Sigmoid colon (tissue), 6 donors: ENCODE measurements at regions not wholly inside any gene's neighbourhood (a gene's known extent, or its start where the extent isn't known, plus 50 kb on each side); places are given as distances from the start of the nearest gene placed in this dataset.

Experiments
- DNase-seq: peaks from one replicate; pipeline ENCODE4 v3.0.0-alpha.2; 2019
- H3K27ac ChIP-seq, 4 donors: fragments of 200-600 bp; sonication (generic); one replicate each; pipeline ENCODE4 v1.5.1; 2016 to 2019; ENCODE audit warnings: mild to moderate bottlenecking in 1 of 4
- H3K27me3 ChIP-seq, 3 donors: fragments of 200-600 bp; sonication (generic); one replicate each; pipeline ENCODE4 v1.5.1; 2019; ENCODE audit warnings: mild to moderate bottlenecking in 1 of 3
- H3K36me3 ChIP-seq, 4 donors: fragments of 200-600 bp; sonication (generic); one replicate each; pipeline ENCODE4 v1.5.1; 2016 to 2019
- H3K4me1 ChIP-seq, 4 donors: fragments of 200-600 bp; sonication (generic); one replicate each; pipeline ENCODE4 v1.5.1; 2017 to 2019
- H3K4me3 ChIP-seq, 4 donors: fragments of 200-600 bp; sonication (generic); one replicate each; pipeline ENCODE4 v1.5.1; 2017 to 2019; ENCODE audit warnings: mild to moderate bottlenecking in 2 of 4, moderate library complexity in 1 of 4
- H3K9me3 ChIP-seq, 4 donors: fragments of 200-600 bp in 3 of 4; sonication (generic) in 3 of 4; one replicate each; pipeline versions ENCODE4 v1.5.1 to v1.6.1; 2013 to 2019
- EP300 ChIP-seq, 4 donors: sonication (generic); formaldehyde crosslinking; IDR thresholded peaks; one replicate each; pipeline ENCODE4 v1.6.1; 2017; ENCODE audit warnings: antibody characterized with exemption in 4 of 4
- POLR2A ChIP-seq, 2 donors: fragments of 450-650 bp; IDR thresholded peaks; one replicate each; pipeline ENCODE4 v1.6.1; 2016; ENCODE audit warnings: antibody characterized with exemption in 2 of 2, mild to moderate bottlenecking in 2 of 2, moderate library complexity in 2 of 2
- POLR2AphosphoS5 ChIP-seq, 4 donors: sonication (generic); formaldehyde crosslinking; IDR thresholded peaks; one replicate each; pipeline ENCODE4 v1.6.1; 2017; ENCODE audit warnings: antibody characterized with exemption in 4 of 4
- WGBS, 2 donors: extraction: QIAGEN DNeasy Blood & Tissue Kit; methylation state at CpG; one replicate each; pipeline ENCODE4 v1.1.7; 2013; 5-methylcytosine and 5-hydroxymethylcytosine counted together
- intact Hi-C: fragments of 100-400 bp; cut with DNase I; formaldehyde crosslinking; loops from one replicate; pipeline ENCODE4 v1.15.1; 2023
- TF ChIP-seq, protein P1 (sequence below), 4 experiments: fragments of 450-650 bp in 3 of 4; fragments of 200-600 bp in 1 of 4; IDR thresholded peaks; one replicate each; pipeline ENCODE4 v1.5.1; 2016 to 2019; ENCODE audit warnings: antibody characterized with exemption in 4 of 4, mild to moderate bottlenecking in 3 of 4, moderate library complexity in 2 of 4
- donor health status: healthy with polysubstance abuse.
- donor health status: healthy.

GRCh38 chr9:20001058-20001457 lies 212.2 kb upstream of the SLC24A2 start:
- Histone ChIP-seq H3K27me3 (no peaks in the 10 kb centered on the region), H3K4me1 (no peaks in the 10 kb centered on the region), H3K9me3 (no peaks in the 10 kb centered on the region), H3K4me3 (no peak overlapping the region), H3K36me3 (no peaks in the 10 kb centered on the region), H3K27ac (no peak overlapping the region)
- no peak for TF ChIP-seq POLR2AphosphoS5 (IDR thresholded peaks at IDR 0.05)
- TF ChIP-seq, protein P1, sequence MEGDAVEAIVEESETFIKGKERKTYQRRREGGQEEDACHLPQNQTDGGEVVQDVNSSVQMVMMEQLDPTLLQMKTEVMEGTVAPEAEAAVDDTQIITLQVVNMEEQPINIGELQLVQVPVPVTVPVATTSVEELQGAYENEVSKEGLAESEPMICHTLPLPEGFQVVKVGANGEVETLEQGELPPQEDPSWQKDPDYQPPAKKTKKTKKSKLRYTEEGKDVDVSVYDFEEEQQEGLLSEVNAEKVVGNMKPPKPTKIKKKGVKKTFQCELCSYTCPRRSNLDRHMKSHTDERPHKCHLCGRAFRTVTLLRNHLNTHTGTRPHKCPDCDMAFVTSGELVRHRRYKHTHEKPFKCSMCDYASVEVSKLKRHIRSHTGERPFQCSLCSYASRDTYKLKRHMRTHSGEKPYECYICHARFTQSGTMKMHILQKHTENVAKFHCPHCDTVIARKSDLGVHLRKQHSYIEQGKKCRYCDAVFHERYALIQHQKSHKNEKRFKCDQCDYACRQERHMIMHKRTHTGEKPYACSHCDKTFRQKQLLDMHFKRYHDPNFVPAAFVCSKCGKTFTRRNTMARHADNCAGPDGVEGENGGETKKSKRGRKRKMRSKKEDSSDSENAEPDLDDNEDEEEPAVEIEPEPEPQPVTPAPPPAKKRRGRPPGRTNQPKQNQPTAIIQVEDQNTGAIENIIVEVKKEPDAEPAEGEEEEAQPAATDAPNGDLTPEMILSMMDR (IDR thresholded peaks at IDR 0.05), result no peak
- TF ChIP-seq EP300 (IDR thresholded peaks at IDR 0.05), result no peak
- TF ChIP-seq POLR2A (IDR thresholded peaks at IDR 0.05), result no peak
- 74 to 77% methylated on average over 5 of the region's 5 CpGs for WGBS, 2 donors
- no peak for DNase-seq
- intact Hi-C loops, result no loop called here

- Histone ChIP-seq H3K27me3 (no peaks in the 10 kb centered on the region), H3K4me3 (no peak overlapping the region), H3K27ac (no peak overlapping the region), H3K36me3 (no peaks in the 10 kb centered on the region), H3K9me3 (no peaks in the 10 kb centered on the region), H3K4me1 (no peaks in the 10 kb centered on the region)
- intact Hi-C loops, result no loop called here
- DNase-seq, result no peak
- TF ChIP-seq POLR2A (IDR thresholded peaks at IDR 0.05) (no peak), POLR2AphosphoS5 (IDR thresholded peaks at IDR 0.05) (no peak)
- TF ChIP-seq, protein P1 (IDR thresholded peaks at IDR 0.05), result no peak
- 71 to 77% methylated on average over 2 of the region's 2 CpGs for WGBS, 2 donors
Measured at GRCh38 chr9:19999491-20000057, 210.7 kb upstream of the SLC24A2 start.

GRCh38 chr9:19998823-19999455 lies 210.1 kb upstream of the SLC24A2 start:
- Histone ChIP-seq H3K36me3 (no peaks in the 10 kb centered on the region), H3K4me1 (no peaks in the 10 kb centered on the region), H3K4me3 (no peak overlapping the region), H3K27me3 (no peaks in the 10 kb centered on the region), H3K27ac (no peak overlapping the region), H3K9me3 (no peaks in the 10 kb centered on the region)
- TF ChIP-seq POLR2AphosphoS5 (IDR thresholded peaks at IDR 0.05), result no peak
- TF ChIP-seq, protein P1 (IDR thresholded peaks at IDR 0.05), result no peak
- no peak for TF ChIP-seq EP300 (IDR thresholded peaks at IDR 0.05)
- TF ChIP-seq POLR2A (IDR thresholded peaks at IDR 0.05), result no peak
- 38 to 80% methylated on average over 3 of the region's 3 CpGs for WGBS, 2 donors
- no peak for DNase-seq
- intact Hi-C loops, result no loop called here

DNA sequence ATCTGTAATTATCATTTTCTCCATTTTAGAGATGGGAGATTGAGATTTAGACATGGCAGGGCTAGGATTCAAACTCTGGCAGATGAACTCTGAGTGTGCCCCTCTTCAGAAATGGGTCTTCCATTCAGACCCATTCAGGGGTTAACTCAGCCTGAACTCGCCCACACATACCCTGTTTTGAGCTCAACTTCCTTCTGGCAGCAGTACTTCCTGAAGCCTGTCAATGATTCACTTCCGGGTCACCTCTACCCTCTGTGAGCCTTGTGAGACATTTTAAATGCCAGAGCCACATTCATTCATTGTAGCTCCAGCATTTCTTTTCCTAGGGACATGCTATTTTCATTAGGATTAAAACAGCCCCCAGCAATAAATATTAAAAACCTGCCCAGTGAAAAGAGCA lies 209.3 kb upstream of the SLC24A2 start:
- DNase-seq, result no peak
- Histone ChIP-seq H3K27ac (no peak overlapping the region), H3K9me3 (no peaks in the 10 kb centered on the region), H3K4me3 (no peak overlapping the region), H3K27me3 (no peaks in the 10 kb centered on the region), H3K36me3 (no peaks in the 10 kb centered on the region), H3K4me1 (no peaks in the 10 kb centered on the region)
- WGBS, 2 donors, result 44 to 64% methylated on average over 2 of the region's 2 CpGs
- TF ChIP-seq EP300 (IDR thresholded peaks at IDR 0.05) (no peak), POLR2AphosphoS5 (IDR thresholded peaks at IDR 0.05) (no peak), POLR2A (IDR thresholded peaks at IDR 0.05) (no peak)
- TF ChIP-seq, protein P1 (IDR thresholded peaks at IDR 0.05), result no peak
- intact Hi-C loops, result no loop called here

GRCh38 chr9:19995619-19996018 lies 206.8 kb upstream of the SLC24A2 start:
- TF ChIP-seq POLR2A (IDR thresholded peaks at IDR 0.05) (no peak), POLR2AphosphoS5 (IDR thresholded peaks at IDR 0.05) (no peak), EP300 (IDR thresholded peaks at IDR 0.05) (no peak)
- TF ChIP-seq, protein P1 (IDR thresholded peaks at IDR 0.05), result no peak
- intact Hi-C loops, result no loop called here

More at GRCh38 chr9:19995619-19996018, 206.8 kb upstream of the SLC24A2 start:
- no peaks in the 10 kb centered on the region for H3K36me3 ChIP-seq
- H3K4me1 ChIP-seq, result no peaks in the 10 kb centered on the region
- H3K9me3 ChIP-seq, result no peaks in the 10 kb centered on the region
- no peaks in the 10 kb centered on the region for H3K27me3 ChIP-seq
- H3K4me3 ChIP-seq, result no peak overlapping the region
- DNase-seq, result no peak
- no peak overlapping the region for H3K27ac ChIP-seq
